Hematopoietic multipotent progenitor cell treated with erythropoietin and hydrocortisone succinate and interleukin-3 and kit ligand, for 4 days (in vitro differentiated cells): ENCODE measurements at regions not wholly inside any gene's neighbourhood (a gene's known extent, or its start where the extent isn't known, plus 50 kb on each side); places are given as distances from the start of the nearest gene placed in this dataset.

Experiments used
- DNase-seq: peaks from one replicate; pipeline ENCODE4 v3.0.0-alpha.2; 2015

GRCh38 chr6:115398607-115399006 is 662.1 kb downstream of the FRK start:
- no peak for DNase-seq

DNA sequence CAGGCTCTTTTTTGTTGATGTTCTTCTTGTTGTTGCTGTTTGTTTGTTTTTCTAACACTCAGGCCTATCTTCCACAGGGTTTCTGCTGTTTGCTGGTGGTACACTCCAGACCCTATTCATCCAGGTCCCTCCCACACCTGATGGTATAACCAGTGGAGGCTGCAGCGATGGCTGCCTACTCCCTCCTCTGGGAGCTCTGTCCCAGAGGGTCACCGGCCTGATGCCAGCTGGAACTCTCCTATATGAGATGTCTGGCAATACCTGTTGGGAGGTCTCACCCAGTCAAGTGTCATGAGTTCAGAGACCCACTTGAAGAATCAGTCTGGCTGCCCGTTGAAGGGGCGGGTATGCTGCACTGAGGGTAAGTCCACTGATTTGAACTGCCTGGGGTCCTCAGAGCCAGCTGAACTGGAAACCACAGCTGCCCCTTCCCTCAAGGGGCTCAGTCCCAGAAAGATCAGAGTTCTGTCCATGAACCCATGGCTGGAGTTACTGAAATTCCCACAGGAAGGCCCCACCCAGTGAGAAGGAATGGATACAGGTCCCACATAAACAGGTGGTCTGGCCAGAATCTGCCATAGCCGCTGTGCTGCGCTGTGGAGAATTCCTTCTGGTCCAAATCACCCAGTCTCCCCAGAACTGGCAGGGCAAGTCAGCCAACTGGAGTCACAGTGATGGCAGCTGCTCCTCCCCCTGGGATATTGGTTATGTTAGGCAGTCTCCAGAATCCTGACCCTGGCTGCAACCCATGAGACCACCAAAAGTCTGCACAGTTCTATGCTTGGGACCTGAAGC is 664.4 kb downstream of the FRK start:
- no peak for DNase-seq

DNA sequence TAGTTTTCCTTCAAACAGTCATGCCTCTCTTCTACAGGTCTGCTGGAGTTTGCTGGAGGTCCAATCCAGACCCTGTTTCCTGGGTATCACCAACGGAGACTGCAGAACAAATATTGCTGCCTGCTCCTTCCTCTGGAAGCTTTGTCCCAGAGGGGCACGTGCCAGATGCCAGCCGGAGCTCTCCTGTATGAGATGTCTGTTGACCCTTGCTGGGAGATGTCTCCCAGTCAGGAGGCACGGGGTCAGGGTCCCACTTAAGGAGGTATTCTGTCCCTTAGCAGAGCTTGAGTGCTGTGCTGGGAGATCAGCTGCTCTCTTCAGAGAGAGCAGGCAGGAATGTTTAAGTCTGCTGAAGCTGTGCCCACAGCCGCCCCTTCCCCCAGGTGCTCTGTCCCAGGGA is 666.9 kb downstream of the FRK start:
- no peak for DNase-seq

GRCh38 chr6:115370202-115370601 is 690.5 kb downstream of the FRK start:
- DNase-seq = no peak

DNA sequence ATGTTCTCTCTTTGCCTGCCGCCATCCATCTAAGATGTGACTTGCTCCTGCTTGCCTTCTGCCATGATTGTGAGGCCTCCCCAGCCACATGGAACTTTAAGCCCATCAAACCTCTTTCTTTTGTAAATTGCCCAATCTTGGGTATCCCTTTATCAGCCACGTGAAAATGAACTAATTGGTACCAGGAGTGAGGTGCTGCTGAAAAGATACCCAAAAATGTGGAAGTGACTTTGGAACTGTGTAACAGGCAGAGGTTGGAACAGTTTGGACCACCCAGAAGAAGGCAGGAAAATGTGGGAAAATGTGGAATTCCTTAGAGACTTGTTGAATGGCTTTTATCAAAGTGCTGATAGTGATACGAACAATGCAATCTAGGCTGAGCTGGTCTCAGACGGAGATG is 694.9 kb downstream of the FRK start:
- DNase-seq = no peak

DNA sequence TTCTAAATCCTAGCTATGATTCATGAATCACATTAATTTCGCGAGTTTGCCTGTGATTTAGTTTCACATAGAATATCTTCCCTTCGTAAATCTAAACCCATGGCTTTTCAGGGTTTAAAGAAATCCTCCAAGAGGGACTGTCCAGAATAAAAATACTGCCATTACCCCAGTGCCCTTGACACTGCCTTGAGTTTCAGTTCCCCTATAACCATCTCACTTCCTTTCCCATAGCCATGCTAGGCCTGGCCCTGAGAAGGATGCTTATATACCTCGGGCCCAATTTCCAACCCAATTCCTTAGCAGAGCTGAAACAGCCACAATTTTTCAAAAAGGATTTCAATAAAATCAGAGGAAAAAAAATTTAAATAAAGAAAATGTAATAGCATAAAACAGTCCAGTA is 697.3 kb downstream of the FRK start:
- DNase-seq = no peak

DNA sequence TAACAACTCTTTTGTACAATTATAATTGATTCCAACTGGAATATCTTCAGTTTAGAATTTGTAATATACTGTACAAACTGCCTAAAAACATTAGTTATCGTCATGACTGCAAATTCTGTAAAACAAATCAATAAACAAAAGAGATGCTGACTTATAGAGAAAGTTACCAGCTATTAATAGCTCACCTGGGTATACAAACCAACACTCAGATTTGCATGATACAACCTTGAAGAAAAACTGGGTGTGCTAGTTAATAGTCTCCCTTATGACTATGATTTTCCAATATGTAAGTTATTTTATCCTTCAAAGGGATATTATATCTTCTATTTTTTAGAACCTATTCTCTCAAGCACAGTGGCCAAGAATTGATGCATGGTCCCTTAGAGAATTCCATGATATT is 698.5 kb downstream of the FRK start:
- no peak for DNase-seq

GRCh38 chr6:115360602-115361325 is 699.9 kb downstream of the FRK start:
- DNase-seq = no peak

- no peak for DNase-seq
Measured at GRCh38 chr6:115358616-115359015, 702.1 kb downstream of the FRK start.

- DNase-seq = no peak
Measured at GRCh38 chr6:115356371-115356770, 704.3 kb downstream of the FRK start.

- DNase-seq = no peak
Measured at GRCh38 chr6:115323001-115323400, 737.7 kb downstream of the FRK start.

GRCh38 chr6:115319823-115320222 is 740.9 kb downstream of the FRK start:
- DNase-seq = no peak

GRCh38 chr6:115310156-115310555 is 750.5 kb downstream of the FRK start:
- DNase-seq = no peak

DNA sequence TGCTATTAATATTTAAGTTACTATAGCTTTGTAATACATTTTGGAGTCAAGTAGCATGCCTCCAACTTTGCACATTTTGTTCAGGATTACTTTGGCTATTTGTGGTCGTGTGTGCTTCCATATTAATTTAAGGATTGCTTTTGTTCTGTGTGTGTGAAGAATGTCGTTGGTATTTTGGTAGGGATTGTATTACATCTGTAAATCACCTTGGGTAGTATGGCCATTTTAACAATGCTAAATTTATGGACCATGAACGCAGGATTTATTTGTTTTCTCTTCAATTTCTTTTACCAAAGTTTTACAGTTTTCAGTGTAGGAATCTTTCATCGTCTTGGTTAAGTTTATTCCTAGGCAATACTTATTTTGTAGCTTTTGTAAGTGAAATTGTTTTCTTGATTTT is 758.0 kb downstream of the FRK start:
- no peak for DNase-seq

- no peak for DNase-seq
Measured at GRCh38 chr6:115287467-115287866, 773.2 kb downstream of the FRK start.

DNA sequence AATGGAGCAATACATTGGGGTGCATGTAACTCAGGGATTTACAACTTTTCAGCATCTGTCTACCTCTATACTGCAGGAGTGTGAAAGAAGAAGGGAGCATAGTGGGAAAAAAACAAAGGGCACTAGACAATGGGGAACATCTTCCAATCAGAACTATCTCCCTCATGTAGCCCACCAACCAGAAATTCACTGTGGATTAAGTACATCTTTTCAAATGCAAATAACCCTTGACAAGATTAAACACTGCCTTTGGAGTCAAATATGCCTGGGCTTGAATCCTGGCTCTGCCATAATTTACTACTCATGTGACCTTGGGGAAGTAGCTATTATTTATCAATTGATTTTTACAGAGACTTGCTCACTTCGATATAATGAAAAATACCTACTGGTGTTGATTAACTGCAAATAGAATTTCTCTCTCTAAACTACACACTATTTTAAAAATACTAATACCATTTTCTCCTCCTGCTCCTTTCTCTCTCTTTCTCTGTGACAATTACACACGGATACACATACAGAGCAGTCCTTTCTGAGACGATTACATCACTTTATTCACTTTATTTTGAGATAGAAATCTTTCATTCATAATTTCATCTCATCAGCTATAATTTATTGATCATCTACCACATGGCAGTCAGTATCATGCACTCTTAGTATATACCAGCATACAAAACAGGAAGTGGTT is 783.7 kb downstream of the FRK start:
- no peak for DNase-seq

GRCh38 chr6:115272311-115272710 is 788.4 kb downstream of the FRK start:
- no peak for DNase-seq

DNA sequence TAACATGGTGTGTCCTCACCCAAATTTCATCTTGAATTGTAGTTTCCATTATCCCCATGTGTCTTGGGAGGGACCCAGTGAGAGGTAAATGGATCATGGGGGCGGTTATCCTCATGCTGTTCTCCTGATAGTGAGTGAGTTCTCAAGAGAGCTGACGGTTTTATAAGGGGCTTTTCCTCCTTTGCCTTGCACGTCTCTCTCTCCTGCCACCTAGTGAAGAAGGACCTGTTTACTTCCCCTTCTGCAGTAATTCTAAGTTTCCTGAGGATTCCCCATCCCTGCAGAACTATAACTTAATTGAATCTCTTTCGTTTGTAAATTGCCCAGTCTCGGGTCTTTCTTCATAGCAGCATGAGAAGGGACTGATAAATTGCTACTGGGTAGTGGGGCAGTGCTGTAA is 789.3 kb downstream of the FRK start:
- no peak for DNase-seq

DNA sequence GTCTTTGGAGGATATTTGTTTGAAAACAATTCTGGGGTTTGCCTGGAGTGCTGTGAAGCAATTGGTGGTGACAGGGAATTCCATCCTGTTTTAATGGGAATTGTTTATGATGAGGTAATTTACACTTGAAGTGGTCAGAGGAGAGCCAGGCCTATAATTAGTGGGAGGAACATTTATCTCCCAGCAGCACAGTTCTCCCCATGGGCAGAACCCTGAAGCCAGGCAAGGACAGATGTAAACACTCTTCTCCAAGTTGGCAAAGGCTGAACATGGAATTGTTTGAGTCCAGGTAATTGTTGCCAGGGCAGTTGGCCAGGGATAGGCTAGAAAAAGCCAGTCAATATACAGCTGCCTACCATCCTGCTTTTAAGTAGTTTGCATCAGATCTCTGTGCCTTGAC is 789.7 kb downstream of the FRK start:
- no peak for DNase-seq

GRCh38 chr6:115241373-115241772 is 819.3 kb downstream of the FRK start:
- DNase-seq = no peak

GRCh38 chr6:115221198-115221597 is 839.5 kb downstream of the FRK start:
- no peak for DNase-seq

DNA sequence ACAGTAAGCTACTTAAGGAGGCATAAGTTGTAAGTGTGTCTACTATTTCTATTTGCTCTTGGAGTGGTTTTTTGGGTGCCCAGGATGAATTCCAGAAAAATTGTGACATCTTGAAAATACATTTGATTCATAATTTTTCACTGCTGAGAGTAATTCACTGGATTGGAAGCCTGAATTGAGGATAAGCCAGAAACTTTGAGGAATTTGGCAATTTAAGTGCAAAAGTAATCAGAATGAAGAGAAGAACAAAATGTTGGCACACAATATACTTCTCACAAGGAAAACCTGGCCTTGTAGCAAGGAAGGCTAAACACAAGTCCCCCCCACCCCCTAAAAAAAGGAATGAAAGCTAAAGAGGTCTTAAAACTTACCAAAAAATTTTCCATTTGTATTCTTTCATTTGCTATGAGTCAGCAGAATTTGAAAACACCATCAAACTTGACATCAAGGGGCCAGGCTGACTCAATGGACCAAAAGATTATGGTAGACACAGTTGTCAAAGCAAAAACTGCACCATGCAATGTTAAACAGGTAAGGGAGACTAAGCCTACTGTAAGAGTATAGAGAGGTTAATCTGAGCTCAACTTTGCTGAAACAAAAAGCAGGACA is 840.0 kb downstream of the FRK start:
- DNase-seq = no peak

- no peak for DNase-seq
Measured at GRCh38 chr6:115219645-115220044, 841.0 kb downstream of the FRK start.

DNA sequence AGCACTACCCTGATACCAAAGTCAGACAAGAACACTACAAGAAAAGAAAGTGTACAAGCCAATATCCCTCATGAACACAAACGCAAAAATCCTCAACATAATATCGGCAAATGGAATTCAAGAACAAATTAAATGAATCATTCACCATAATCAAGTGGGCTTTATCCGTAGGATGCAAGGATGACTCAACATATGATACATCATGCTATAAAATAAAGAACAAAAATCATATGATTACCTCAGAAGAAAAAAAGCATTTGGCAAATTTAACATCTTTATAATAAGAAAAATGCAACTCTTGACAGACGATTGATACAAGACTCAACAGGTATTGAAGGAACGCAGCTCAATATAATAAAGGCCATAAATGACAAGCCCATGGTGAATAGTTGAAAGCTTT is 843.9 kb downstream of the FRK start:
- DNase-seq = no peak
